ENCODE measurements at regions not wholly inside any gene's neighbourhood (a gene's known extent, or its start where the extent isn't known, plus 50 kb on each side); places are given as distances from the start of the nearest gene placed in this dataset.

GRCh38 chr6:16033214-16033613 is 95.7 kb upstream of the MYLIP start:
- no peak overlapping the region for H3K9ac ChIP-seq (ENCODE audit: low read length in 3 of 3)
- no peaks in the 10 kb centered on the region for H3K27me3 ChIP-seq (ENCODE audit: control insufficient read depth, insufficient read depth, low read length)
- peaks cover 0 to 7% (median 0%) of the 10 kb centered on the region in 3 donors for H3K9me3 ChIP-seq (ENCODE audit: control insufficient read depth in 2 of 3, insufficient read depth in 1 of 3, low read length in 3 of 3)
- FAIRE-seq = no peak
- H3K4me1 ChIP-seq (ENCODE audit: control insufficient read depth in 2 of 3, insufficient read depth in 2 of 3, low read depth in 1 of 3, low read length in 3 of 3) = no peaks in the 10 kb centered on the region
- no peak overlapping the region for H3K4me3 ChIP-seq (ENCODE audit: low read length in 3 of 3)
- no peaks in the 10 kb centered on the region for H3K36me3 ChIP-seq (ENCODE audit: control insufficient read depth in 2 of 3, insufficient read depth in 3 of 3, low read length in 3 of 3)
- no peak for TF ChIP-seq CTCF (IDR thresholded peaks at IDR 0.05; ENCODE audit: borderline replicate concordance, extremely low read depth, insufficient read depth)
- no peak for DNase-seq
- no peak overlapping the region for H3K27ac ChIP-seq (ENCODE audit: low read depth in 2 of 2, low read length in 2 of 2)
- intact Hi-C loops (cut with DNase I) = no loop called here

- H3K27ac ChIP-seq (ENCODE audit: low read depth in 2 of 2, low read length in 2 of 2) = no peak overlapping the region
- H3K9ac ChIP-seq (ENCODE audit: low read length in 3 of 3) = no peak overlapping the region
- no peaks in the 10 kb centered on the region for H3K36me3 ChIP-seq (ENCODE audit: control insufficient read depth in 2 of 3, insufficient read depth in 3 of 3, low read length in 3 of 3)
- FAIRE-seq (no peak), DNase-seq (no peak)
- peaks cover 0 to 7% (median 0%) of the 10 kb centered on the region in 3 donors for H3K9me3 ChIP-seq (ENCODE audit: control insufficient read depth in 2 of 3, insufficient read depth in 1 of 3, low read length in 3 of 3)
- H3K4me3 ChIP-seq (ENCODE audit: low read length in 3 of 3) = no peak overlapping the region
- H3K4me1 ChIP-seq (ENCODE audit: control insufficient read depth in 2 of 3, insufficient read depth in 2 of 3, low read depth in 1 of 3, low read length in 3 of 3) = no peaks in the 10 kb centered on the region
- no peak for TF ChIP-seq CTCF (IDR thresholded peaks at IDR 0.05; ENCODE audit: borderline replicate concordance, extremely low read depth, insufficient read depth)
- no peaks in the 10 kb centered on the region for H3K27me3 ChIP-seq (ENCODE audit: control insufficient read depth, insufficient read depth, low read length)
- intact Hi-C loops (cut with DNase I) = no loop called here
Observed at GRCh38 chr6:16031278-16031981, 97.5 kb upstream of the MYLIP start.

- peaks cover 0 to 7% (median 0%) of the 10 kb centered on the region in 3 donors for H3K9me3 ChIP-seq (ENCODE audit: control insufficient read depth in 2 of 3, insufficient read depth in 1 of 3, low read length in 3 of 3)
- no peak for TF ChIP-seq CTCF (IDR thresholded peaks at IDR 0.05; ENCODE audit: borderline replicate concordance, extremely low read depth, insufficient read depth)
- no peak for FAIRE-seq
Observed at GRCh38 chr6:16028966-16029365, 99.9 kb upstream of the MYLIP start.

GRCh38 chr6:16020259-16020658 is 108.6 kb upstream of the MYLIP start:
- H3K4me3 ChIP-seq (ENCODE audit: low read length in 3 of 3) = no peak overlapping the region
- no peak for TF ChIP-seq CTCF (IDR thresholded peaks at IDR 0.05; ENCODE audit: borderline replicate concordance, extremely low read depth, insufficient read depth)
- no peak overlapping the region for H3K27ac ChIP-seq (ENCODE audit: low read depth in 2 of 2, low read length in 2 of 2)
- H3K36me3 ChIP-seq (ENCODE audit: control insufficient read depth in 2 of 3, insufficient read depth in 3 of 3, low read length in 3 of 3) = no peaks in the 10 kb centered on the region
- no peak for DNase-seq
- intact Hi-C loops (cut with DNase I) = no loop called here
- no peak for FAIRE-seq
- no peaks in the 10 kb centered on the region for H3K27me3 ChIP-seq (ENCODE audit: control insufficient read depth, insufficient read depth, low read length)
- H3K9me3 ChIP-seq (ENCODE audit: control insufficient read depth in 2 of 3, insufficient read depth in 1 of 3, low read length in 3 of 3) = no peaks in the 10 kb centered on the region
- no peaks in the 10 kb centered on the region for H3K4me1 ChIP-seq (ENCODE audit: control insufficient read depth in 2 of 3, insufficient read depth in 2 of 3, low read depth in 1 of 3, low read length in 3 of 3)
- H3K9ac ChIP-seq (ENCODE audit: low read length in 3 of 3) = no peak overlapping the region

More at GRCh38 chr6:16028966-16029365, 99.9 kb upstream of the MYLIP start:
- H3K9ac ChIP-seq (ENCODE audit: low read length in 3 of 3) = no peak overlapping the region
- no peaks in the 10 kb centered on the region for H3K4me1 ChIP-seq (ENCODE audit: control insufficient read depth in 2 of 3, insufficient read depth in 2 of 3, low read depth in 1 of 3, low read length in 3 of 3)
- H3K27ac ChIP-seq (ENCODE audit: low read depth in 2 of 2, low read length in 2 of 2) = no peak overlapping the region
- no peak for DNase-seq
- H3K27me3 ChIP-seq (ENCODE audit: control insufficient read depth, insufficient read depth, low read length) = no peaks in the 10 kb centered on the region
- no peak overlapping the region for H3K4me3 ChIP-seq (ENCODE audit: low read length in 3 of 3)
- H3K36me3 ChIP-seq (ENCODE audit: control insufficient read depth in 2 of 3, insufficient read depth in 3 of 3, low read length in 3 of 3) = no peaks in the 10 kb centered on the region
- intact Hi-C loops (cut with DNase I) = no loop called here

Data from kidney (tissue), 13 donors.